Kidney glomerular epithelial cell (primary cell): ENCODE measurements at regions not wholly inside any gene's neighbourhood (a gene's known extent, or its start where the extent isn't known, plus 50 kb on each side); places are given as distances from the start of the nearest gene placed in this dataset.
"Not testable (repeated sequence)": the region's sequence is repeated elsewhere in the genome, so short reads cannot be mapped to it uniquely, and the experiment has no call there.

Source experiments
- DNase-seq: peaks from one replicate; lab custom pipeline; 2025; lab: John Stamatoyannopoulos, UW

- no peak for DNase-seq
Observed at GRCh38 chr20:50428097-50428828, 81.9 kb upstream of the PTPN1 start.

DNA sequence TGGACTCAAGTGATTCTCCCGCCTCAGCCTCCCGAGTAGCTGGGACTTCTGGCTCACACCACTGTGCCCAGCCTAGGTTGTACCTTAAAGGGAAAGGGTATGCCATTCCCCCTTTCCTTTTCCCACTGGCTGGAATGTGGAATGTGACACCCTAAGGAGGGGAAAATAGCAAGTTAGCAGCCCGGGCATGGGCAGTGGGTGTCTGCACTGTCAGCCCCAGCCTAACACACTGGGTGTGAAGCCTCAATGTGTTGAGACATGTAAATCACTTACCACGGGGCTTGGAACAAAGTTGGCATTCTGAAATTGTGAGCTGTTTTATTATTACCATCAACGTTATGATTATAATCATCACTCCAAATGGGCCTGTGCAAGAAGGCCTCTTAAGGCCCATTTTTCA, 80.8 kb upstream of the PTPN1 start:
- no peak for DNase-seq

DNA sequence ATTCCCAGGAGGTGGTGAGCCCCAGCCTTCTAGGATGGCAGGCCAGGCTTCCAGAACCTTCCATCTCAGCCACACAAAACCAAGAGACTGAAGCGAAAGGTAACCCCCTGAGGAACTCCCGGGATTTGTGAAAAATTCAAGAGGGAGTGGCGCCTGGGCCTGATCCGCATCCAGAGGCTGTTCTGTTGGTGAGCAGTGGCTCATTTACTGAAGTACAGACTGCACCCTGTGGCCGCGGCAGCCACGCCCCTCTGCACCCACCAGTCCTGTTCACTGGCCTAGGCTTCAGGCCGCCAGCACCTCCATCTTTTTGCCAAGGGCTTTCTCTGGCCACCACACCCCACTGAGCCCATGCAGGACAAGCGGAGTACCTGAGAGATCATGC, 79.1 kb upstream of the PTPN1 start:
- no peak for DNase-seq

DNA sequence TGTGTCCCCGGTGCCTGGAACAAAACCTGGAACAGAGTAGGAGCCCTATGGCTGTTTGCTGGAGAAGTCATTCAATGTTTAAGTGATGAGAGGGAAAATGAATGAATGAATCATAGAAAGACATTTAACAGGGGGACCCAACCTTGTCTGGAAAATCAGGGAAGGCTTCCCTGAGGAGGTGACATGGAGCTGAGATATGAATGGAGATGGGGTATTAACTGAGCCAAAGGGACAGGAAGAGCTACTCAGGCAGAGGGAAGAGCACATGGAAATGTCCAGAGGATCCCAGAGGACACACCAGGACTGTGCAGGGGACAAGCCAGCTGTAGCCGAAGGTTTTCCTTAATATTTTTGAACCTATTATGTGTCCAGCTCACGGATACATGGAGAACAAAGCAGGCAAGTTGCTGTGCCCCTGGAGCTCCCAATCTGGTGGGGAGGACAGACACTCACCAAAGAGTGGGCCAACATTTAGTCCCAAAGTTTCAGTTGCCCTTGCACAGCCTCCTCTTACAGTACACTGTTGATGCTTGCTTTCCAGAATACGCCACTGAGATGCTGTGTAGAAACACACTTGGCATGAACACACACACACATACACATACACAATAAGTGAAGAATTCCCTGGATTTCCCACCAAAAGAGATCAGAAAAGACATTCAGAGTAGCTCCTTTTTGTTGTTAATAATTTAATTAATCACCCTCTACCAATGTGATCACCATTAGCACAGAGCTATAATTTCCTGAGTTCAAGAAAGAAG, 77.0 kb upstream of the PTPN1 start:
- DNase-seq, result no peak

- DNase-seq, result no peak
Observed at GRCh38 chr20:50434321-50434652, 75.9 kb upstream of the PTPN1 start.

GRCh38 chr20:50434653-50435396, 75.4 kb upstream of the PTPN1 start:
- no peak for DNase-seq

GRCh38 chr20:50435397-50436051, 74.7 kb upstream of the PTPN1 start:
- DNase-seq, result no peak

GRCh38 chr20:50436052-50436656, 74.0 kb upstream of the PTPN1 start:
- no peak for DNase-seq

- DNase-seq, result no peak
Observed at GRCh38 chr20:50436696-50437095, 73.5 kb upstream of the PTPN1 start.

DNA sequence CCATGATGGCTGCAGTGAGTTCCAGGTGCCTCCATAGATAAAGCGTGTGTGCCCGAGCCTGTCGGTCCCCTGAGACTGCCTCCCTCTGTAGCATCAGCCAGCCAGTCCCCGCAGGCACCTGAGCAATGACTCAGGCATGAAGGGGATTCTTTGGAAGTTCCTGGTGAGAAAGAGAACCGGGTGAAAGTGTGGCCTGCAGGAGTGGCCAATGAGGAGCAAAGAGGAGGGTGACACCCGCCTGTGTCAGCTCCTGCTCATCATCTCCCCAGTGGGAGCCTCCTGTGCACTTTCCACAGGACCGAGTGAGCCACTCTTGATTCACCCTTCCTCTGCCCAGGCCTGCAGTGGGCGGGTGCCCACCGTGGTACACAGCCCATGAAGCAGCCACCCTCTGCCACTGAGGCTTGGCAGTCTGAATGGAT, 71.2 kb upstream of the PTPN1 start:
- peak; percentile 51 for DNase-seq

- no peak for DNase-seq
Observed at GRCh38 chr20:50439539-50440453, 70.4 kb upstream of the PTPN1 start.

DNA sequence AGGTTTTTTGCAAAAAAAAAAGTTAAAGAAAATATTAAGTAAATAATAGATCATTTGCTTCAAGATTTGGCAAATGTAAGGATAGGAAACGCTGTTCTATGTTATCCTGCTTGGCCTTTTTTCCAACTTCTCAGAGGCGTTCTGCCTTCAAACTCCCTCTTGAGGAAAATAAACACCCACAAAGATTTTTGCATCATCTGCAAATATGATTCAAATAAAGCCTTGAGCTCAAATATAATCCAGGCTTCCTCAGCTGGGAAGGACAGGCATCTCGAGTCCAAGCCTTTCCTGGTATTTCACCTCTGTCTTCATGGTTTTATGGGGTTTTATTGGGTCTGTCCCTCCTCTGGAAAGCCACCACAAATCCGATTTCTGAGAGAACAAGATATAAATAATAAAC, 67.7 kb upstream of the PTPN1 start:
- no peak for DNase-seq

DNA sequence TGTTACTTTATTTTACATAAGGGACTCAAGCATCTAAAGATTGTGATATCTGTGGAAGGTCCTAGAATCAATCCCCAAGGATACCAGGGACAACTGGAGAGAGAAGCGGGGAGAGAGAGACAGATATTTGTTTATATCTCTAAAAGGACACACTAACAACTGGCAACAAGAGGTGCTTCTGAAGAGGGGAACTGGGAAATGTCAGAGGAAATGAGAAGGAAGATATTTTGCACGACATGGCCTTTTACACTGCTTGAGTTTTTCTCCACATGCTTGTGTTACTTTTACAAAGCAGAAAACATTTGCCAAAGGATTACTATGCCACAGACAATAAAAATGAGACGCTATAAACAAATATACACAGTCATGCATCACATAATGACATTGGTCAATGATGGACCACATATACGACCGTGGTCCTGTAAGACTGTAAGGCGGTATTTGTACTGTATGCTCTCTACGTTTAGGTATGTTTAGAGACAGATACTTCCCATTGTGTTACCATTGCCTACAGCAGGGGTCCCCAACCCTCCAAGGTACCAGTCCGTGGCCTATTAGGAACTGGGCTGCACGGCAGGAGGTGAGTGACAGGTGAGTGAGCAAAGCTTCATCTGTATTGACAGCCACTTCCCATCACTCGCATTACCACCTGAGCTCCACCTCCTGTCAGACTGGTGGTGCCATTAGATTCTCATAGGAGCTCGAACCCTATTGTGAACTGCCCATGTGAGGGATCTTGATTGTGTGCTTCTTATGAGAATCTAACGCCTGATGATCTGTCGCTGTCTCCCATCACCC, 64.6 kb upstream of the PTPN1 start:
- DNase-seq, result no peak

DNA sequence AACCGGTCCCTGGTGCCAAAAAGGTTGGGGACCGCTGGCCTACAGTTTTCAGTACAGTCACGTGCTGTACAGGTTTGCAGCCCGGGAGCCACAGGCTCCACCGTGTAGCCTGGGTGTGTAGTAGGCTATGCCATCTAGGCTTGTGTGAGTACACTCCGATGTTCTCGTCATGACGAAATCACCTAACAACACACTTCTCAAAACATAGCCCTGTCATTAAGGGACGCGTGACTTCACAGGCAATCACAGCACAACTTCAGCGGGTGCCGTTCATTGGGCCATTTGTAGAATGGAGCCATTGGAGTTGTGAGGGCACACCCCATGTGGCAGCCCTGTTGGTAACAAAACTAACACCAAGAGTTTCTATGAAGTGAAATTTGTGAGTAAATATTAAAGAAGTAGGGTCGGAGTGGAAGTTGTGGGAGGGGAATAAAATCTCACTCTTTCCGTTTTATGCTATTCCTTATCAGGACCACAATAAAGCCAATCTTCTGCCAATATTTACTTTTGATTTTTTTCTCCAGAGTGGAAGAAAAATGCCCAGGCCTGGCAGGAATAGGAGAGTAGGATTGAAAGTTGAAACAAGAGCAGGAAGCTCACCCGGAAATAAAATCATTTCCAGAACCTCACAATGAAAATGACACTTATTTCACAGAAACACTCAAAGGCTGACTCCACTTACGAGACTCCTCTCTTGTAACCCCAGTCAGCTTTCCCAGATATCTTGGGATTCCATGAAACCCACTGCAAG, 63.7 kb upstream of the PTPN1 start:
- no peak for DNase-seq

GRCh38 chr20:50447102-50447804, 62.9 kb upstream of the PTPN1 start:
- DNase-seq, result no peak

GRCh38 chr20:50447817-50448216, 62.4 kb upstream of the PTPN1 start:
- DNase-seq, result no peak

DNA sequence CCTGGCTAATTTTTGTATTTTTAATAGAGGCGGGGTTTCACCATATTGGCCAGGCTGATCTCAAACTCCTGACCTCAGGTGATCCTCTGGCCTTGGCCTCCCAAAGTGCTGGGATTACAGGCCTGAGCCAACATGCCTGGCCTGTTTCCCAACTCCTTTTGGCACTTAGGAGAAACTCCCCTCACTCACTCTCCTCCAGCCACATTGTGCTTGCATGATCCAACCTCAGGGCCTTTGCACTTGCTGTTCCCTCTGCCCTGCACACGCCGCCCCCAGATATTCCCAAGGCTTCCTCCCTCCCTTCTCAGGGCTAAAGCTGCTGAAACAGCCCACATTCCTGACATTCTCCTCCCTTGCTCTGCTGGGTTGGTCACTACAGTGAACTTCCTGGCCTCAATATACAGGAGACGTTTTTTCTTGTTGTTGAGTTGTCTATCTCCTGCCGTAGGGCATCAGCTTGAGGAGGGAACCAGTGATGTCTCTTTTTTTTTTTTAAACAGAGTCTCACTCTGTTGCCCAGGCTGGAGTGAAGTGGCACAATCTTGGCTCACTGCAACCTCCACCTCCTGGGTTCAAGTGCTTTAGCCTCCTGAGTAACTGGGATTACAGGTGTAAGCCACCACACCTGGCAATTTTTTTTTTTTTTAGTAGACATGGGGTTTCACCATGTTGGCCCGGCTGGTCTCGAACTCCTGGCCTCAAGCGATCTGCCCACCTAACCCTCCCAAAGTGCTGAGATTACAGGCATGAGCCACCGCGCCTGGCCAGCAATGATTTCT, 61.4 kb upstream of the PTPN1 start:
- not testable (repeated sequence) for DNase-seq
